Panc1 (cell line): ENCODE measurements at regions not wholly inside any gene's neighbourhood (a gene's known extent, or its start where the extent isn't known, plus 50 kb on each side); places are given as distances from the start of the nearest gene placed in this dataset.

ENCODE experiments used
- ATAC-seq: fragments of 200-7000 bp; cut with Tn5 transposase; 2 replicates; pipeline ENCODE4 v1.9.1; 2020; ENCODE audit warnings: mild to moderate bottlenecking, moderate library complexity
- BruUV-seq: library from RNA; stranded (reverse); fragments of 400-500 nt; replicated peaks from 2 replicates; lab custom pipeline; 2021; lab: Mats Ljungman, UMichigan
- CTCF ChIA-PET: fragments of 300-600 bp; sonication (Branson Sonifier 250); formaldehyde crosslinking; loops from one replicate; lab custom pipeline; 2022; ENCODE audit warnings: antibody characterized with exemption; lab: Charles Lee
- POLR2A ChIA-PET: fragments of 300-600 bp; sonication (Branson Sonifier 250); formaldehyde crosslinking; loops from one replicate; lab custom pipeline; 2022; ENCODE audit warnings: antibody characterized with exemption; lab: Charles Lee
- DNase-seq: peaks from one replicate; pipeline ENCODE4 v3.0.0-alpha.2; 2010; ENCODE audit warnings: low read depth, low spot score
- H3K27ac ChIP-seq: 2 replicates; pipeline ENCODE4 v1.5.1; 2011; ENCODE audit warnings: mild to moderate bottlenecking, low read length, inconsistent platforms
- H3K27me3 ChIP-seq: fragments of 200-500 bp; sonication (Bioruptor generic); 2 replicates; pipeline ENCODE4 v1.6.0; 2014; ENCODE audit warnings: low read length, inconsistent platforms; ENCODE audit not compliant: control insufficient read depth, insufficient read depth
- H3K36me3 ChIP-seq: fragments of 200-500 bp; sonication (Bioruptor generic); 2 replicates; pipeline ENCODE4 v1.5.1; 2014; ENCODE audit warnings: inconsistent platforms, mild to moderate bottlenecking, low read length, moderate library complexity; ENCODE audit not compliant: control insufficient read depth, insufficient read depth
- H3K4me1 ChIP-seq: 2 replicates; pipeline ENCODE4 v1.5.1; 2011; ENCODE audit warnings: inconsistent platforms, mild to moderate bottlenecking, low read length, moderate library complexity; ENCODE audit not compliant: control insufficient read depth, insufficient read depth
- H3K4me3 ChIP-seq, 2 experiments: 2 replicates each; pipeline ENCODE4 v1.5.1; 2011 to 2012; ENCODE audit warnings: low read depth in 2 of 2, low read length in 2 of 2, mild to moderate bottlenecking in 2 of 2, inconsistent platforms in 1 of 2, moderate library complexity in 1 of 2
- H3K9me3 ChIP-seq: fragments of 200-500 bp; sonication (Bioruptor generic); 2 replicates; pipeline ENCODE4 v1.5.1; 2014; ENCODE audit warnings: low read depth, mild to moderate bottlenecking, inconsistent platforms, low read length, moderate library complexity; ENCODE audit not compliant: control insufficient read depth, insufficient read depth
- CTCF ChIP-seq: fragments of 450-650 bp; IDR thresholded peaks from 2 replicates; pipeline ENCODE4 v1.5.1; 2017; ENCODE audit warnings: mild to moderate bottlenecking
- POLR2AphosphoS5 ChIP-seq: IDR thresholded peaks from 2 replicates; pipeline ENCODE4 v1.6.1; 2012; ENCODE audit warnings: mild to moderate bottlenecking, low read depth, low read length, moderate library complexity
- REST ChIP-seq, 2 experiments: IDR thresholded peaks; 2 replicates each; pipeline ENCODE4 v1.6.1; 2011 to 2012; ENCODE audit warnings: low read depth in 2 of 2, control low read depth in 1 of 2, low read length in 1 of 2, mild to moderate bottlenecking in 1 of 2, moderate library complexity in 1 of 2; ENCODE audit not compliant: insufficient read depth in 1 of 2
- SIN3A ChIP-seq: IDR thresholded peaks from 2 replicates; pipeline ENCODE4 v1.6.1; 2012; ENCODE audit warnings: low read depth, mild to moderate bottlenecking, low read length, moderate library complexity, borderline replicate concordance; ENCODE audit not compliant: insufficient read depth
- TCF7L2 ChIP-seq: IDR thresholded peaks from 2 replicates; pipeline ENCODE4 v1.6.1; 2011; ENCODE audit warnings: mild to moderate bottlenecking, low read depth, low read length, inconsistent platforms
- in situ Hi-C: cut with HindIII; loops from 2 replicates; pipeline ENCODE4 v1.10.0; 2016; ENCODE audit warnings: low sequenced_read_pairs, low pct_unique_long_range_greater_than_20kb
- intact Hi-C: fragments of 100-400 bp; cut with micrococcal nuclease; formaldehyde crosslinking; loops from one replicate; pipeline ENCODE4 v1.10.0; 2022; ENCODE audit not compliant: unreplicated experiment

- in situ Hi-C loops (no loop called here), intact Hi-C loops (no loop called here)
- ChIA-PET CTCF (no interaction called here), POLR2A (no interaction called here)
- ATAC-seq (no peak), DNase-seq (no peak)
- Histone ChIP-seq H3K9me3 (no peaks in the 10 kb centered on the region), H3K27me3 (no peaks in the 10 kb centered on the region), H3K4me1 (no peaks in the 10 kb centered on the region), H3K27ac (no peak overlapping the region), H3K4me3 (no peak overlapping the region), H3K36me3 (no peaks in the 10 kb centered on the region)
- BruUV-seq: no TSS peak
- TF ChIP-seq POLR2AphosphoS5 (no peak), SIN3A (no peak), REST (IDR thresholded peaks at IDR 0.05; ENCODE audit: insufficient read depth in 1 of 2, low read depth in 2 of 2, low read length in 1 of 2) (no peak), CTCF (no peak), TCF7L2 (no peak)
Measured at GRCh38 chr6:156652231-156652750, 124.9 kb upstream of the ARID1B start.

- BruUV-seq: no TSS peak
- in situ Hi-C loops: no loop called here
Measured at GRCh38 chr6:156651486-156651885, 125.7 kb upstream of the ARID1B start.

More at GRCh38 chr6:156651486-156651885, 125.7 kb upstream of the ARID1B start:
- H3K9me3 ChIP-seq: no peaks in the 10 kb centered on the region
- no peak overlapping the region for H3K4me3 ChIP-seq
- intact Hi-C loops: no loop called here
- H3K36me3 ChIP-seq: no peaks in the 10 kb centered on the region
- H3K27me3 ChIP-seq: no peaks in the 10 kb centered on the region
- ATAC-seq (no peak), DNase-seq (no peak)
- POLR2A ChIA-PET: interaction anchor here (0.6 kb wide), 1 partner anchor 105 kb away, joined by 3 read pairs; no protein-coding TSS in a partner anchor
- no peaks in the 10 kb centered on the region for H3K4me1 ChIP-seq
- no peak for TF ChIP-seq POLR2AphosphoS5
- no peak for TF ChIP-seq REST (IDR thresholded peaks at IDR 0.05; ENCODE audit: insufficient read depth in 1 of 2, low read depth in 2 of 2, low read length in 1 of 2)
- TF ChIP-seq TCF7L2: no peak
- TF ChIP-seq SIN3A: no peak
- no peak for TF ChIP-seq CTCF
- no peak overlapping the region for H3K27ac ChIP-seq
- CTCF ChIA-PET: no interaction called here
